GM19099 (cell line): ENCODE measurements at regions not wholly inside any gene's neighbourhood (a gene's known extent, or its start where the extent isn't known, plus 50 kb on each side); places are given as distances from the start of the nearest gene placed in this dataset.

Source experiments
- POLR2A ChIP-seq: IDR thresholded peaks from 3 replicates; pipeline ENCODE4 v1.6.1; 2011; ENCODE audit warnings: low read depth; ENCODE audit not compliant: insufficient read length; ENCODE audit errors: extremely low read depth

DNA sequence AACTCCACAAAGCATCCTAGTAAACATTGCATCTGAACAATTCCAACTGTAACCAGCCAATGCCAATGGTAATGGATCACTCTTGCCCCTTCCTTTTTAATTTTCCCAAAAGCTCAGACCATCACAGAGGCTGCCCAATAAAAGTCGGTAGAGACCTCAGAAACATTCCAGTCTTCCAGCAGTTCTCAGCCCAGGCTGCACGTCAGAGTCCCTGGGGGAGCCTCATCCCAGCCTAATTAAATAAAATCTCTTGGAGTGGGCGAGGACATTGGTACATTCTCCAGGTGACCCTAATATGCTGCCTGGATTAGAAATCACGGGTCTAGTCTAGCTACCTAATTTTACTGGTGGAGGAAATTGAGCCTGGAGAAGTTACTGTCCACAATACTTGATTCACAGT lies 117.1 kb upstream of the MYOCD start:
- no peak for TF ChIP-seq POLR2A

DNA sequence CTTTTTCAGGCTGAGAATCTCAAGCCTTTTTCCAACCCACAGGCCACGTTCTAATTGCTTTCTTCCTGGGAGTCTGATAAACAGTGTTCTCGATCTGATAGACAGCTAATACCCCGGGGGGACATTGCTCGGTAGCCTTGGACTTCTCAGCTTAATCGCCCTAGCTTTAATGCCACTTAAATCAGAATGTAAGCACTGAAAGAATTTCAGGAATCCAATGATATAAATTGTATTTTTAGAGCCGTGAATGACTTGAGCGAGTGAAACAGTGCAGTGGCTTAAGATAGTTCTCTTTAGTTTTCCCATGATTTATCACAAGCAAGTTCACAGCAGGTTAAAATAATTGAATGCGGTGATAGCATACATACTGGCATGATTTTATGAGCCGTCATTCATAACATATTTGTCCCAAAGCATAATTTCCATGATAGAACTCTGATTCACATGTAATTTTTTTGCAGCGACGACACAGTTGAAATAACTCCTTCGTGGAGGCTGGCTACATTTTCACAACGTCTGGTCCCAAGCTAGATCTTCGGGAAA lies 116.1 kb upstream of the MYOCD start:
- TF ChIP-seq POLR2A: no peak

DNA sequence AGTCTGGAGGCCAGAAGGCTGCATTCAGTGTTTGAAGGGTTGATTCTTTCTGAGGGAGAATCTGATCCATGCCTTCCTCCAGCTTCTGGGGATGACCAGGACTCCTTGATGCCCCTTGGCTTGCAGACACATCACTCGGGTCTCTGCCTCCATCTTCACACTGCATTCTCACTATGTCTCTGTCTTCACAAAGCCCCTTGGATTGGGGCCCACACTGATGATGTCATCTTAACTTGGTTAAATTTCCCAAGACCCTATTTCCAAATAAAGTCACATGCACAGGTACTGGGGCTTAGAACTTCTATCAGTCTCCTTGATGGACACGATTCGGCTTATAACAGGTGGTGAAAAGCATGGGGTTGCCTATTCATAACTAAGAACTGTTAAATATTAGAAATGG lies 112.1 kb upstream of the MYOCD start:
- TF ChIP-seq POLR2A: no peak

DNA sequence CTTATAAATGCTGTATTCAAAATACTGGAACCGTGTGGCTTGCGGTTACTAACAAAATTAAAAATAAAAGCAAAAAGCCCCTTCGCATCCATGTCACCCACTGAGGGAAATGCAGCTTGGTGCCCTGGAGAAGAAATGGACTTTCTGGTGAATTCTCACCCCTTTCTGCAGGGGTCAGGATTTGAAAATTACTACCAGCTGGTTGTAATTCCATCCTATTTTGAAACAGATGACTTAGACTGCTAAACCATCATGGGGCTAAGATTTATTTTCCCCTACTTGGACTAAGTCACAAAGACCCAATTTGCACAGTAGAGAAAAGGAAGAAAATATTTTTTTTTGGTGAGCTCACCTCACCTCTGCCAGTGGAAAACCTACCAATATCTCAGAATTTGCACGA lies 111.4 kb upstream of the MYOCD start:
- TF ChIP-seq POLR2A: no peak

DNA sequence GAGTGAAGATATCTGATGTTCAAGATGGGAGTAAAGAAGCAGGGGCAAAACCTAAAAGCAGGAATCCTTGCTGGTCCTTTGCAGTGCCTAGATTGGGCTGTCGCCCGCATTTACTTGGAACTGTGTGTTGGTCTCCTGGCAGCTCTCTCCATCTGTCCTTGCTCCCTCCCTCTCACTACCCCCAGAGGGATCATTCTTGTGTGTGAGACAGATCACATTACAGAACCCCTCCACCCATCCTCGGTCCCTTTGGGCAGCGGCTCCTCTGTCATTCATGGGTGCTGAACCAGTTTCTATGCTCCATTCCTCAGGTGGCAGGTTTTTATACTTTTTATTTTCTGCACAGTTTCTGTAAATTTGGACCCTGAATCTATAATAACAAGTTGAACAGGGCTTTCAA lies 99.4 kb upstream of the MYOCD start:
- no peak for TF ChIP-seq POLR2A

DNA sequence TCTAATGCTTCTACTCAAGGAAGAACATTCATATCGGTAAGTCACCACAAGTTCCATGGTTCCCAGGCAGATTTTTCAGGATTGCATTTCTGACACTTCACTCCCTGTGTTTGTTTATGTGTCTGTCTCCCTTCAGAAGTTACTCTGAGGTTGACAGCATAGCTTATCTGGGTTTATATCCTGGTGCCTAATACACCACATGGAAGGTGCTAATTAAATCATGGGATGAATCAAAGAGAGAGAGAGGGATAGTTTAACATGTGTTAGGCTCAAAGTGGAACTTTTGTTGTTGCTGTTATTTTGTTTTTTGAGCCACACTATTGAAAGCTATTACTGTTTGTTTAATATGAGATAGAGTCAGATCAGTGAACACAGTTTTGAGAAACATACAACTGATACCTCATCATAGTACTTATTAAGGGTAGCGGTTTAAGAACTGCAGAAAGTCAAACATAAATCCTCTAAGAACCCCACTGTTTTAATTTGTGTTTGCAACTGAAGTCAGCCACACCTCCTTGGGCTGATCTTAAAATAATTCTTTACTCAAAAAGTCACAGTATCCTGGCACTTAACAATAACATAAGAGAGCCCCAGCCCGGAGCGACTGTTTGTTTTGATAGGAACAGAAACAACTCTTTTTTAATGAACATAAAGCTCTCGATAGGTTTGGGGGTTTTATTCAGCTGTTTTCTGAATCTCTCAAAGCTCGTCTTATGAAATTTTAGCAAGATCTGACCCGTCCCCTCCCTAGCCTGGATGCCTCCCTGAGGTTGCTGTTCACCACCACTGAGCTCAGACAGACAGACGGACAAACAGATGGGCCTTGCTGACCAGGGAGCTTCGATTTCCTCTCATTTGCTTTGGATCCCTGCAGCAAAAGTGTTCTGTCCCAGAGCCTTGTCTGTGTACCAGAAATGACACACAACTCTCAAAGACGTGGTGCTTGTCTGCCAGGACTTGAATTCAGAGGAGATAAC lies 98.3 kb upstream of the MYOCD start:
- no peak for TF ChIP-seq POLR2A

DNA sequence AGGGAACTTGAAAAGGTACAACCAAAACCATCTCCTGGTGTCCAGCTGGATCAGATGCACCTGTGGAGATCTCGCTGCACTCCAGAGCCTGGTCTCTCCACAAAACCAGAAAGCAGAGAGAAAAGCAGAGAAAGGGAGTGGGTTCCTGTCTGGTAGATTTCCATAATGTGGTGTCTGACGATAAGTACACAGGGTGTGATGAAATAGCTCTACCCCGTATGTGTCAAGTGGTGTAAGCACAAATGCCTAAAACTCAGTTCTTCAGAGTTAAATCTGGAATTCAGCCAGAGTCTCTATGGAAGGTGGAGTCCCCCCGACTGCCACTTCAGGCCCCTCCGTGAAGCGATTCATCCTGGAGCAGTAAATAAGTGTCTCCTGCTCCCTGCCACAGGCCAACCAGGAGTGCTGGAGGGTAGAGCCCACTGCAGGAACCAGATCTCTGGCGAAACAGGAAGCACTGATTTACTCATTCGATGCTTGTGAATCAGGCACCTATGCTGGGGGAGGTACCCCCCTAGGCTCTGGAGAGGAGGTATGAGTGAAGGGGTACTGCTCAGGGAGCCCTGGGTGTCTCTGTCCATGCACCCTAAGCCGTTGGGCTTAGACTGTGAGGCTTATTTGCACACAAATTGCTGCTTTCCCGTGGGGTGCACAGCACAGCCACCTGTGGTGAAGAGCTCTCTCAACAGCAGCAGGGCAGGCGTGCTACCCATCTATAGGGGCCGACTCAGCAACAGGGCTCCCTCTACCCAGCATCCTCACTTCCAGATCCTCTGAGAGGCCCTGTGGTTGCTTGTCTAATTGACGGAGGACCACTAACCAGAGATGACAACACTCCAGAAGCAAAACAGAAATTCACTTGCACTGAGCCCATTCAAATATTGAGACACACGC lies 97.1 kb upstream of the MYOCD start:
- TF ChIP-seq POLR2A: no peak

DNA sequence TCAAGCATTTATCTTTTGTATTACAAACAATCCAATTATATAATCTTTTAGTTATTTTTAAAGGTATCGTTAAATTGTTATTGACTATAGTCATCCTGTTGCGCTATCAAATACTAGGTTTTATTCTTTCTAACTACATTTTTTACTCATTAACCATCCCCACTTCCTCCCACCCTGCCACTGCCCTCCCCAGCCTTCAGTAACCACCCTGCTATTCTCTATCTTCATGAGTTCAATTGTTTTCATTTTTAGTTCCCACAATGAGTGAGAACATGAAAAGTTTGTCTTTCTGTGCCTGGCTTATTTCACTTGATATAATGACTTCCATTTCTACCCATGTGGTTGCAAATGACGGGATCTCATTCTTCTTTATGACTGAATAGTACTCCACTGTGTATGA lies 94.1 kb upstream of the MYOCD start:
- TF ChIP-seq POLR2A: no peak

DNA sequence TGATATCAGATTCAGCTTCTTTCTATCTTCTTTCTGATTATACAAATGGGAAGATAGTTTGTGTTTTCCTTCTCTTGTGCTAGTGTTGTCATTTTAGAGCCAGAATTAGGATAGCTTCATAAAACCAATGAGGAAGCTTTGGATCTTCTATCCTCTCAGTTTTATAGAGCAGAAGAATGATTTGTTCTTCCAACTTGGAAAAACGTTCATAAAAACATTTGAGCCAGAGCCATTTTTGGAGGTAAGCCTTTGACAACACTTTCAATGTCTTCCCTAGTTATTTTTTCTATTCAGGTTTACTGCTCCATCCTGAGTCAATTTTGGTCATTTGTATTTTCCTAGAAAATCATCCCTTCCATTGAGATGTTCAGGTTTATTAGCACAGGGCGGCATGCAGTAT lies 91.2 kb upstream of the MYOCD start:
- no peak for TF ChIP-seq POLR2A

DNA sequence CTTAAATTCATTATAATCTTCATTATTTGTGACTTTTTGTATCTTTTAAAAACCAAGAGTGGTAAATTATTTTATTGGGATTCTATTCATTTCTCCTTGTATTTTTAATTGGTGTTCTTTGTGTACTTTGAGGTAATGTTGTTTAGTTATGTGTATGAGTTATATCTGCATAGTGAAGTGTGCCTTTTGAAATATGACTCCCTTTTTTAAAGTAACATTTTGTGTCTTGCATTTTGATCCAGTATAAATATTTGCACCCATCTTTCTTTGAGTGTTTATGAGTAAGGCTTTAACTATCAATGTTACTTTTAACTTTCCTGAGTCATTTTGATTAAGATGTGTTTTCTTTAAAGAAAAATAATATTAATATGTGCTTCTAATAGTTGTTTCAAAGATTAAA lies 90.0 kb upstream of the MYOCD start:
- no peak for TF ChIP-seq POLR2A

DNA sequence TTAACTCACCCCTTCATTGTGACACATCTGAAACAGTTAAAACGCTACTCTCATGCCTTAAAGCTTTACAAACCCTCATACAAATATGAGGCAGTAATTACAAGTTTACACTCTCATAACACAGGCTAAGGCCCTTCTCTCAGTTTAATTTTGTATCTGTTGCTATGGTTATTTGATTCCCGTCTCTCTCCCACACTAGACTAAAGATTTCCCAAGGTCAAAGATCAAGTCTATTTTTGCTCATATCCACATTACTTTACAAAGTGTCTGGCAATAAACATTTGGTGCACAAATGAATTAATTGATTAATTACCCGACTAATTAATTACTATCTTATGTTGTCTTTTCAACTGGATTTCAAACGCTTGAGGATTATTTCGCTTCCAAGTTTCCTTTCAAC lies 86.4 kb upstream of the MYOCD start:
- TF ChIP-seq POLR2A: no peak

DNA sequence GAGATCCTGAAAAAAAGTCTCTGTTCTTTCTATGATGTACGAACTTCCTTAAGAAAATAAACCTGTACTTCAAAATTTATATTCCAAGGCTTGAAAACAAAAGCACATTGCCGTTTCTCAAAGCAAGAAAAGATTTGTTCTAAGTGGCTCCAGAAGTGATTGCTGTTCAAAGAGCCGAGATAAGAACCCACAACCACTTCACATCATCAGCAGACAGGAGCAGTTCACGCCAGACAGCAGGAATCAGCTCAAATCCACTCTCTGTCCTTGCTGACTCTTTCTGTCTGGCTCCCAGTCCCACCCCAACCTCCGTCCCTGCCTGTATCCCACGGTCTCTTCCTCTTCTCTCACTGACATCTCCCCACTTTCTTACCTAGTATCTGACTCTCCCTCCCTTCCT lies 85.0 kb upstream of the MYOCD start:
- no peak for TF ChIP-seq POLR2A

DNA sequence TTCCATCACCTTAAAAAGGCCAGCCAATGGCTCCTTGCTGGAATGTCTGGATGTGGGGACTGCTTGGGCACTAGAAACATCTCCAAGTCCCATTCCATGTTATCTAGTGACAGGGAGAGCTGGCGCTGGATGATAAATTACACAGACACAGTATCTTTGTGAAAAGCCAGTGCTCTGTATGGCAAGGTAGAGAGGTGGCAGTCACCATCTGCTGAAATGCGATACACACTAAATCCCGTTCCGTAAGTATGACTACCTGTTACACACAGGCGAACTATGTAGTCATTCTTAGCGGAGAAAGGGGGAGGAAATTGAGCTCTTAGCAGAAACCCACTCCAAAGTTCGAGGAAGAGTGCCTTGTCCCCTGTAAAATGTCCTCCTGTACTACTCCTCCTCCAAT lies 81.0 kb upstream of the MYOCD start:
- no peak for TF ChIP-seq POLR2A

DNA sequence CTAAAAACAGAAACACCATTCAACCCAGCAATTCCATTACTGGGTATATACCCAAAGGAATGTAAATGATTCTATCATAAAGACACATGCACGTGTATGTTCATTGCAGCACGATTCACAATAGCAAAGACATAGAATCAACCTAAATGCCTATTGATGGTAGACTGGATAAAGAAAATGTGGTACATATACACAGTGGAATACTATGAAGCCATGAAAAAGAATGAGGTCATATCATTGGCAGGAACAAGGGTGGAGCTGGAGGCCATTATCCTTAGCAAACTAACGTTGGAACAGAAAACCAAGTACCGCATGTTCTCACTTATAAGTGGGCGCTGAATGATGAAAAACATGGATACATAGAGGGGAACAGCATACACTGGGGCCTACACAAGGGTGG lies 77.2 kb upstream of the MYOCD start:
- TF ChIP-seq POLR2A: no peak

DNA sequence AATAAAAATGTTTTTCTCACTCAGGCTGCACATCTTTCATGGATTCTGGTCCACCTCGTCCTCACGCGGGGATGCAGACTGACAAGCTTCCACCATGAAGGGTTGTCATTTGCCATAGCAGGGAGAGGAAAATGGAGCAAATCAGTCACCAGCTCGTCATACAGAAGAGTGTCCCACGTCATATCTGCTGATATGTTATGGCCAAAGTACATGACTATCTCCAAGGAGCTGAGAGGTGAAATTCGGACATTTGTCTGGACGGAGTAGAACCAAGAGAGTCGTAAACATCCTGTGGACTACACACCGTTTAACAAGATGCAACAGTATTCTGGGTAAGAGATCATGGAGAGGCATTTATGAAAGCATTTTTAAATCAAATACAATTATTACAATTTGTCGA lies 75.3 kb upstream of the MYOCD start:
- TF ChIP-seq POLR2A: no peak
